CD14-positive monocyte (primary cell): ENCODE measurements at regions not wholly inside any gene's neighbourhood (a gene's known extent, or its start where the extent isn't known, plus 50 kb on each side); places are given as distances from the start of the nearest gene placed in this dataset.
A peak's percentile ranks its signal among the peaks of the same experiment; 100 is the strongest.

Source experiments
- DNase-seq, 3 donors: peaks; one replicate each; pipeline ENCODE4 v3.0.0-alpha.2; 2011 to 2022
- H2AFZ ChIP-seq: 2 replicates; pipeline ENCODE4 v1.6.0; 2012; ENCODE audit warnings: mild to moderate bottlenecking, low read depth, low read length, inconsistent platforms; ENCODE audit not compliant: insufficient read depth, poor library complexity, severe bottlenecking
- H3K27ac ChIP-seq, 2 donors: 1 replicate in 1 of 2; 2 replicates in 1 of 2; pipeline ENCODE4 v1.5.1; 2012 to 2013; ENCODE audit warnings: low read length in 2 of 2, control low read depth in 1 of 2, inconsistent platforms in 1 of 2, low read depth in 1 of 2, mild to moderate bottlenecking in 1 of 2
- H3K27me3 ChIP-seq, 2 donors: one replicate each; pipeline versions ENCODE4 v1.6.0 to v1.6.1; 2011 to 2013; ENCODE audit warnings: low read length in 2 of 2; ENCODE audit not compliant: control insufficient read depth in 2 of 2, insufficient read depth in 2 of 2
- H3K36me3 ChIP-seq, 2 donors: replicated peaks in 1 of 2; 1 replicate in 1 of 2; 2 replicates in 1 of 2; pipeline versions ENCODE4 v1.5.1 to v1.6.1; 2012 to 2013; ENCODE audit warnings: low read length in 2 of 2, control low read depth in 1 of 2, inconsistent platforms in 1 of 2, mild to moderate bottlenecking in 1 of 2; ENCODE audit not compliant: insufficient read depth in 2 of 2, control insufficient read depth in 1 of 2
- H3K4me1 ChIP-seq, 2 donors: 1 replicate in 1 of 2; 2 replicates in 1 of 2; pipeline versions ENCODE4 v1.5.1 to v1.6.1; 2012 to 2013; ENCODE audit warnings: low read length in 2 of 2, control low read depth in 1 of 2, inconsistent platforms in 1 of 2, mild to moderate bottlenecking in 1 of 2, moderate library complexity in 1 of 2; ENCODE audit not compliant: insufficient read depth in 2 of 2, control insufficient read depth in 1 of 2
- H3K4me2 ChIP-seq: replicated peaks from 2 replicates; pipeline ENCODE3; 2012; ENCODE audit warnings: low read length, moderate library complexity, mild to moderate bottlenecking; ENCODE audit not compliant: poor library complexity, severe bottlenecking; ENCODE audit errors: extremely low read depth
- H3K4me3 ChIP-seq, 3 experiments: fragments of 200-600 bp in 1 of 3; sonication (generic) in 1 of 3; replicated peaks in 1 of 3; 1 replicate in 2 of 3; 2 replicates in 1 of 3; pipeline ENCODE4 v1.5.1; 2011 to 2013; ENCODE audit warnings: low read length in 3 of 3, mild to moderate bottlenecking in 3 of 3, control low read depth in 2 of 3, low read depth in 2 of 3, inconsistent platforms in 1 of 3, moderate library complexity in 1 of 3
- H3K79me2 ChIP-seq: 2 replicates; pipeline ENCODE4 v1.6.0; 2012; ENCODE audit warnings: mild to moderate bottlenecking, control low read depth, inconsistent platforms, low read length, moderate library complexity; ENCODE audit not compliant: insufficient read depth
- H3K9ac ChIP-seq: 2 replicates; pipeline ENCODE4 v1.6.0; 2017; ENCODE audit warnings: low read length, mild to moderate bottlenecking; ENCODE audit not compliant: insufficient read depth, poor library complexity, severe bottlenecking
- H3K9me3 ChIP-seq, 2 donors: replicated peaks in 1 of 2; 1 replicate in 1 of 2; 2 replicates in 1 of 2; pipeline versions ENCODE4 v1.5.1 to v1.6.1; 2012 to 2013; ENCODE audit warnings: low read length in 2 of 2, control low read depth in 1 of 2; ENCODE audit not compliant: control insufficient read depth in 1 of 2, insufficient read depth in 1 of 2
- H4K20me1 ChIP-seq: 2 replicates; pipeline ENCODE4 v1.6.0; 2012; ENCODE audit warnings: mild to moderate bottlenecking, low read length, control low read depth, moderate library complexity; ENCODE audit not compliant: insufficient read depth
- H3K27ac Mint-ChIP-seq, 7 donors: one replicate each; pipeline ENCODE4 v1.8.0; 2020; ENCODE audit warnings: mild to moderate bottlenecking in 7 of 7, mixed read lengths in 7 of 7, moderate library complexity in 6 of 7, inconsistent platforms in 2 of 7
- H3K27me3 Mint-ChIP-seq, 3 donors: one replicate each; pipeline ENCODE4 v1.8.0; 2021 to 2022; ENCODE audit warnings: low read depth in 3 of 3, mild to moderate bottlenecking in 3 of 3, mixed read lengths in 3 of 3, moderate library complexity in 3 of 3, inconsistent platforms in 1 of 3
- H3K36me3 Mint-ChIP-seq, 2 donors: one replicate each; pipeline ENCODE4 v1.8.0; 2020; ENCODE audit warnings: mixed read lengths in 2 of 2, inconsistent platforms in 1 of 2, mild to moderate bottlenecking in 1 of 2
- H3K4me1 Mint-ChIP-seq: one replicate; pipeline ENCODE4 v1.8.0; 2020; ENCODE audit warnings: mild to moderate bottlenecking, mixed read lengths
- H3K4me3 Mint-ChIP-seq, 2 donors: one replicate each; pipeline ENCODE4 v1.8.0; 2020; ENCODE audit warnings: mild to moderate bottlenecking in 2 of 2, mixed read lengths in 2 of 2, moderate library complexity in 1 of 2
- H3K9me3 Mint-ChIP-seq, 7 donors: one replicate each; pipeline ENCODE4 v1.8.0; 2020 to 2022; ENCODE audit warnings: mixed read lengths in 7 of 7, mild to moderate bottlenecking in 6 of 7, moderate library complexity in 6 of 7, inconsistent platforms in 2 of 7
- CTCF ChIP-seq: fragments of 200-600 bp; IDR thresholded peaks from one replicate; pipeline ENCODE4 v1.8.0; 2022; ENCODE audit warnings: antibody characterized with exemption, mild to moderate bottlenecking
- WGBS: methylation state at CpG from one replicate; pipeline ENCODE4 v1.1.5; 2013; ENCODE audit warnings: missing lambda C conversion rate; ENCODE audit not compliant: insufficient coverage; 5-methylcytosine and 5-hydroxymethylcytosine counted together
- intact Hi-C, 2 donors: fragments of 100-400 bp; cut with micrococcal nuclease; formaldehyde crosslinking; loops; one replicate each; pipeline versions ENCODE4 v1.15.0 to v1.15.1; 2023

GRCh38 chr10:6794441-6794840, 214.4 kb upstream of the PRKCQ start:
- no peak overlapping the region for H3K4me3 ChIP-seq
- intact Hi-C loops = no loop called here
- TF ChIP-seq CTCF = no peak
- Mint-ChIP-seq H3K27me3 (peaks cover 2 to 5% (median 4%) of the 10 kb centered on the region in 3 donors), H3K36me3 (no peaks in the 10 kb centered on the region), H3K27ac (peak overlapping the region in 1 of 7 donors; percentile 68), H3K4me1 (peaks cover 2% of the 10 kb centered on the region), H3K4me3 (no peak overlapping the region), H3K9me3 (peaks cover 0 to 5% (median 0%) of the 10 kb centered on the region in 7 donors)
- H3K27ac ChIP-seq = no peak overlapping the region
- no peaks in the 10 kb centered on the region for H3K9me3 ChIP-seq
- H3K27me3 ChIP-seq = peaks cover 0 to 2% of the 10 kb centered on the region in 2 donors
- no peak for DNase-seq
- H2AFZ ChIP-seq = no peak overlapping the region
- no peaks in the 10 kb centered on the region for H3K36me3 ChIP-seq
- H3K9ac ChIP-seq = no peak overlapping the region
- WGBS = 90% methylated on average over 6 of the region's 10 CpGs
- H3K4me1 ChIP-seq = no peaks in the 10 kb centered on the region
- no peak overlapping the region for H3K4me2 ChIP-seq
- no peaks in the 10 kb centered on the region for H4K20me1 ChIP-seq
- no peaks in the 10 kb centered on the region for H3K79me2 ChIP-seq

GRCh38 chr10:6788731-6789130, 208.7 kb upstream of the PRKCQ start:
- H3K4me1 ChIP-seq = no peaks in the 10 kb centered on the region
- DNase-seq = no peak
- no peak for TF ChIP-seq CTCF
- H3K27me3 ChIP-seq = peaks cover 0 to 2% of the 10 kb centered on the region in 2 donors
- Mint-ChIP-seq H3K4me1 (peaks cover 2% of the 10 kb centered on the region), H3K36me3 (no peaks in the 10 kb centered on the region), H3K27me3 (peaks cover 2 to 9% (median 2%) of the 10 kb centered on the region in 3 donors), H3K27ac (no peak overlapping the region), H3K4me3 (no peak overlapping the region), H3K9me3 (peaks cover 0 to 3% (median 0%) of the 10 kb centered on the region in 7 donors)
- H3K36me3 ChIP-seq = no peaks in the 10 kb centered on the region
- H3K4me3 ChIP-seq = no peak overlapping the region
- H4K20me1 ChIP-seq = no peaks in the 10 kb centered on the region
- no peak overlapping the region for H2AFZ ChIP-seq
- no peak overlapping the region for H3K27ac ChIP-seq
- intact Hi-C loops = no loop called here
- no peaks in the 10 kb centered on the region for H3K9me3 ChIP-seq
- H3K4me2 ChIP-seq = no peak overlapping the region
- no peaks in the 10 kb centered on the region for H3K79me2 ChIP-seq
- H3K9ac ChIP-seq = no peak overlapping the region
- WGBS = 87% methylated on average over 5 of the region's 7 CpGs
